Ishikawa (cell line): ENCODE measurements at regions not wholly inside any gene's neighbourhood (a gene's known extent, or its start where the extent isn't known, plus 50 kb on each side); places are given as distances from the start of the nearest gene placed in this dataset.

Experiments used
- CEBPB ChIP-seq: IDR thresholded peaks from 2 replicates; pipeline ENCODE4 v1.6.1; 2012
- CREB1 ChIP-seq: IDR thresholded peaks from 2 replicates; pipeline ENCODE4 v1.6.1; 2012; ENCODE audit warnings: low read depth
- EGR1 ChIP-seq: IDR thresholded peaks from 2 replicates; pipeline ENCODE4 v1.6.1; 2012
- EP300 ChIP-seq: IDR thresholded peaks from 2 replicates; pipeline ENCODE4 v1.6.1; 2012; ENCODE audit warnings: borderline replicate concordance
- FOXM1 ChIP-seq: IDR thresholded peaks from 2 replicates; pipeline ENCODE4 v1.6.1; 2012; ENCODE audit warnings: low read depth, borderline replicate concordance
- NFIC ChIP-seq: IDR thresholded peaks from 2 replicates; pipeline ENCODE4 v1.6.1; 2012
- RAD21 ChIP-seq: IDR thresholded peaks from 2 replicates; pipeline ENCODE4 v1.6.1; 2012; ENCODE audit warnings: low read depth
- TAF1 ChIP-seq: IDR thresholded peaks from 2 replicates; pipeline ENCODE4 v1.6.1; 2012; ENCODE audit warnings: low read depth, mild to moderate bottlenecking
- TCF12 ChIP-seq: IDR thresholded peaks from 2 replicates; pipeline ENCODE4 v1.6.1; 2012; ENCODE audit warnings: low read depth
- TEAD4 ChIP-seq: IDR thresholded peaks from 2 replicates; pipeline ENCODE4 v1.6.1; 2012
- YY1 ChIP-seq: IDR thresholded peaks from 2 replicates; pipeline ENCODE4 v1.6.1; 2012; ENCODE audit warnings: low read depth
- ZBTB7A ChIP-seq: IDR thresholded peaks from 2 replicates; pipeline ENCODE4 v1.6.1; 2012; ENCODE audit warnings: low read depth
- TF ChIP-seq, protein P1 (sequence below): IDR thresholded peaks from 2 replicates; pipeline ENCODE4 v1.6.1; 2012
- TF ChIP-seq, protein P2 (sequence below): IDR thresholded peaks from 2 replicates; pipeline ENCODE4 v1.6.1; 2012
- TF ChIP-seq, protein P3 (sequence below): IDR thresholded peaks from 2 replicates; pipeline ENCODE4 v1.6.1; 2012; ENCODE audit warnings: low read depth, mild to moderate bottlenecking

DNA sequence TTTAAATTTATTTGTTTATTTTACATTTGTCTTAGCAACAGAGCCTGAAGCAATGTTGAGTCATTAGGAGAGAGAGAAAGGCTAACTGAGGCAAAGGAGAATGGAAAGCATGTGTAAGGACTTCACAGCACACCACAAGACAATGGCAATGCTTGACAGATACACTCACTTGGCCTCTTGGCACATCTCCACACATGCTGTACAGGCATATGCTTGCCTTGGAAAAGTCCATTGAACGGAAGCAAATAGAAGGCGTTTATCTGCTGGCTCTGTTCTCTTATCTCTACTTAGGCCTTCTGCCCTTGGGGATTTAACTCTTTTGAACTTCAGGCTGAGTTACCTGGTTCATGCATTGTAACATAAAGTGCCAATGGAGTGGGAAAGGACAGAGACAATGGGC lies 262.2 kb upstream of the POU3F1 start:
- TF ChIP-seq, protein P1, sequence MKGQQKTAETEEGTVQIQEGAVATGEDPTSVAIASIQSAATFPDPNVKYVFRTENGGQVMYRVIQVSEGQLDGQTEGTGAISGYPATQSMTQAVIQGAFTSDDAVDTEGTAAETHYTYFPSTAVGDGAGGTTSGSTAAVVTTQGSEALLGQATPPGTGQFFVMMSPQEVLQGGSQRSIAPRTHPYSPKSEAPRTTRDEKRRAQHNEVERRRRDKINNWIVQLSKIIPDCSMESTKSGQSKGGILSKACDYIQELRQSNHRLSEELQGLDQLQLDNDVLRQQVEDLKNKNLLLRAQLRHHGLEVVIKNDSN: no peak
- TF ChIP-seq TAF1 (no peak), CREB1 (no peak), FOXM1 (no peak), CEBPB (no peak), NFIC (no peak), TEAD4 (no peak), RAD21 (no peak), ZBTB7A (no peak)

DNA sequence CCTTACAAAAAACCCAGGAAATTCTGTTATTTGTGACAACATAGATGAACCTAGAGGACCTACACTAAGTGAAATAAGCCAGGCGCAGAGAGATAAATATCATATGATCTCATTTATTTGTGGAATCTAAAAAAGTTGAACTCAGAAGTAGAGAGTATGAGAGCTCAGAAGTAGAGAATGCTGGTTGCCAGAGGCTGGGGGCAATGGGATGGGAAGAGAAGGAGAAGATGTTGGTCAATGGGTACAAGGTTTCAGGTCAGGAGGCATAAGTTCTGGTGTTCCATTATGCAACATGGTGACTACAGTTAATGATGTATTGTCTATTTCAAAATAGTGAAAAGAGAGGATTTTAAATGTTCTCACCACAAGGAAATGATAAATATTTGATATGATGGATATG lies 259.1 kb upstream of the POU3F1 start:
- TF ChIP-seq TAF1 (no peak), YY1 (no peak), CEBPB (no peak), RAD21 (no peak), FOXM1 (no peak), TEAD4 (no peak), ZBTB7A (no peak), EP300 (no peak), EGR1 (no peak), CREB1 (no peak), NFIC (no peak), TCF12 (no peak)
- TF ChIP-seq, protein P2, sequence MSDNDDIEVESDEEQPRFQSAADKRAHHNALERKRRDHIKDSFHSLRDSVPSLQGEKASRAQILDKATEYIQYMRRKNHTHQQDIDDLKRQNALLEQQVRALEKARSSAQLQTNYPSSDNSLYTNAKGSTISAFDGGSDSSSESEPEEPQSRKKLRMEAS: no peak
- TF ChIP-seq, protein P3, sequence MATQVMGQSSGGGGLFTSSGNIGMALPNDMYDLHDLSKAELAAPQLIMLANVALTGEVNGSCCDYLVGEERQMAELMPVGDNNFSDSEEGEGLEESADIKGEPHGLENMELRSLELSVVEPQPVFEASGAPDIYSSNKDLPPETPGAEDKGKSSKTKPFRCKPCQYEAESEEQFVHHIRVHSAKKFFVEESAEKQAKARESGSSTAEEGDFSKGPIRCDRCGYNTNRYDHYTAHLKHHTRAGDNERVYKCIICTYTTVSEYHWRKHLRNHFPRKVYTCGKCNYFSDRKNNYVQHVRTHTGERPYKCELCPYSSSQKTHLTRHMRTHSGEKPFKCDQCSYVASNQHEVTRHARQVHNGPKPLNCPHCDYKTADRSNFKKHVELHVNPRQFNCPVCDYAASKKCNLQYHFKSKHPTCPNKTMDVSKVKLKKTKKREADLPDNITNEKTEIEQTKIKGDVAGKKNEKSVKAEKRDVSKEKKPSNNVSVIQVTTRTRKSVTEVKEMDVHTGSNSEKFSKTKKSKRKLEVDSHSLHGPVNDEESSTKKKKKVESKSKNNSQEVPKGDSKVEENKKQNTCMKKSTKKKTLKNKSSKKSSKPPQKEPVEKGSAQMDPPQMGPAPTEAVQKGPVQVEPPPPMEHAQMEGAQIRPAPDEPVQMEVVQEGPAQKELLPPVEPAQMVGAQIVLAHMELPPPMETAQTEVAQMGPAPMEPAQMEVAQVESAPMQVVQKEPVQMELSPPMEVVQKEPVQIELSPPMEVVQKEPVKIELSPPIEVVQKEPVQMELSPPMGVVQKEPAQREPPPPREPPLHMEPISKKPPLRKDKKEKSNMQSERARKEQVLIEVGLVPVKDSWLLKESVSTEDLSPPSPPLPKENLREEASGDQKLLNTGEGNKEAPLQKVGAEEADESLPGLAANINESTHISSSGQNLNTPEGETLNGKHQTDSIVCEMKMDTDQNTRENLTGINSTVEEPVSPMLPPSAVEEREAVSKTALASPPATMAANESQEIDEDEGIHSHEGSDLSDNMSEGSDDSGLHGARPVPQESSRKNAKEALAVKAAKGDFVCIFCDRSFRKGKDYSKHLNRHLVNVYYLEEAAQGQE: no peak
- TF ChIP-seq, protein P1: no peak

DNA sequence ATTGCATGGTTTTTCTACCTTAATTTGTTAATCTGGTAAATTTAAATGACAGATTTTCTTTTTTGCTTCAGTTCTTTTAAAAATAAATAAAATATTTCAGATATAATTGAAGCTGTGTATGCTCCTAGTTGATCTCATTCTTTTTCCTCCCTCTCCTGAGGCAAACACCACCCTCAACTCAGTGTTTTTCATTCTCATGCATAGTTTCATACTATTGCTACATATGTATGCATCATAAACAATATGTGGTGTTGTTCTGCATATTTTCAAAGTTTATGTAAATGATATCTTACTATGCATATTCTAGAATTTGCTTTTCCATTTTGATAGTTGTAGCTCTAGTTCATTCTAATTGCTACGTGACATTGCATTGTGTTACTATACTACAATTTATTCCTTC lies 257.2 kb upstream of the POU3F1 start:
- TF ChIP-seq RAD21: no peak
- TF ChIP-seq TAF1: no peak
- no peak for TF ChIP-seq EP300

DNA sequence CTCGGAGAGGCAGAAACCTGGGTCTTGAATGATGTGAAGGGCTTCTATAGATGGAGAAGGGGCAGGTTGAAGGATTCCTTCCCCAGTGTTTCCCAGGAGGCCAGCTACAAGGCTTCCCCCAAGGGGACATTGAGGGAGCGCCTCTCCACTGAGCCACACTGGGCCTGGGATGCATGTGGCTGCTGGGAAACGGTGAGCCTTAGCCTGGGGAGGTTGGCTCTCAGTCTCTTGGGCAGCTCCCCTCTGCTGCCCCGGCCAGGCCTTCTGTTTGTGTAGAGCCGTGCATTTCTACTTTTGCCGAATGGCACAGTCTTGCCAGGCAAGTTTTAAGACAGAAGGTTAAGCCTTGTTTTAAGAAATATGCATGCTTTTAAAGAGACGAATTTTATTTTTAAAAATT lies 254.4 kb upstream of the POU3F1 start:
- TF ChIP-seq RAD21: no peak

DNA sequence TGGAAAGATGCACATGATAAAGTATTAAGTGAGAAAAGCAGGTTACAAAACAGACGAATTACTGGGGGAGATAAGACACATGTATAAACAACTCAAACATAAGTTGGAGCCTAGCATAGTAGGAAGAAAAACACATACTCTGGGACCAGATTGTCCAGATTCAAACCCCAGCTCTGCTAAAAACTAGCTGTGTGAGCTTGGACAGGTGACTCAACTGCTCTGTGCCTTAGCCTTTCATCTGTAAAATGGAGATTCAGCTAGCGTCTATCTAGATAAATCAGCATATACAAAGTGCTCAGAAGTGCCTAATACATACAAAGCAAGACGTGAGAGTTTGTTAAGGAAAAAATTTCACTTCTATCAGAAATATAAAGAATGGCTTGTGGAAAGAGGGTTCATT lies 254.0 kb upstream of the POU3F1 start:
- no peak for TF ChIP-seq CREB1
- TF ChIP-seq, protein P2: no peak
- no peak for TF ChIP-seq NFIC
- TF ChIP-seq, protein P1: no peak
- no peak for TF ChIP-seq RAD21
- no peak for TF ChIP-seq TEAD4
- TF ChIP-seq CEBPB: no peak
- TF ChIP-seq, protein P3: no peak
- TF ChIP-seq TCF12: no peak
- TF ChIP-seq FOXM1: no peak
- no peak for TF ChIP-seq EP300
- TF ChIP-seq ZBTB7A: no peak
- TF ChIP-seq EGR1: no peak
- no peak for TF ChIP-seq YY1
- TF ChIP-seq TAF1: no peak

DNA sequence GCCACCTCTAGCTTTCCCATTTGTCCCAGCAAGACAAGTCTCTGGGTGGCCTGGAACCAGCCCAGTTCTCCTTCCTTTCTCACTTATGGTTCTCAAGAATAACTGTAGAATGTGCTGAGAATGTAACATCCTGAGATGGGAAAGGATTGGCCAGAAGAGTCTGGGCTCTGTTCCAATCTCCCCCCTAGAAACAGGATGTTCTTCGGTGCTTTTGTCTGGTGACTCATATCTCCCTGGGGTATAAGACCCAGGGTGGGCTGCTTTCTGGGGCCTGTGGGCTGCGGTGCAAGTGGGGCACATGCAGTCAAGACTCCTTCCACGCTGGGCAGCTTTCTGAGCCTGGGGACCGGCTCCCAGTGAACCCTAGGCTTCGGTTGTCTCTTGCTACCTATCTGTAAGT lies 251.2 kb upstream of the POU3F1 start:
- TF ChIP-seq YY1: no peak
- no peak for TF ChIP-seq EP300
- TF ChIP-seq FOXM1: no peak
- no peak for TF ChIP-seq CEBPB
- TF ChIP-seq EGR1: no peak
- TF ChIP-seq, protein P1: no peak
- TF ChIP-seq TCF12: no peak
- TF ChIP-seq ZBTB7A: no peak
- TF ChIP-seq, protein P3: no peak
- no peak for TF ChIP-seq TAF1
- no peak for TF ChIP-seq RAD21
- TF ChIP-seq, protein P2: no peak
- no peak for TF ChIP-seq CREB1
- TF ChIP-seq TEAD4: no peak
- no peak for TF ChIP-seq NFIC
